PC-3 (cell line): ENCODE measurements at regions not wholly inside any gene's neighbourhood (a gene's known extent, or its start where the extent isn't known, plus 50 kb on each side); places are given as distances from the start of the nearest gene placed in this dataset.
A peak's percentile ranks its signal among the peaks of the same experiment; 100 is the strongest.

ENCODE experiments used
- ATAC-seq: fragments of 200-7000 bp; cut with Tn5 transposase; 2 replicates; pipeline ENCODE4 v1.9.1; 2020; ENCODE audit warnings: mild to moderate bottlenecking, moderate library complexity
- BruUV-seq: library from RNA; stranded (reverse); fragments of 400-500 nt; replicated peaks from 2 replicates; lab custom pipeline; 2021; lab: Mats Ljungman, UMichigan
- CTCF ChIA-PET: fragments of 300-600 bp; sonication (Branson Sonifier 250); formaldehyde crosslinking; loops from one replicate; lab custom pipeline; 2022; ENCODE audit warnings: antibody characterized with exemption; lab: Charles Lee
- POLR2A ChIA-PET: fragments of 300-600 bp; sonication (Branson Sonifier 250); formaldehyde crosslinking; loops from one replicate; lab custom pipeline; 2022; ENCODE audit warnings: antibody characterized with exemption; ENCODE audit not compliant: unreplicated experiment; lab: Charles Lee
- DNase-seq: peaks from one replicate; pipeline ENCODE4 v3.0.0-alpha.2; 2015
- H2AFZ ChIP-seq: fragments of 300-600 bp; sonication (generic); 2 replicates; pipeline ENCODE4 v1.6.0; 2016; ENCODE audit warnings: antibody characterized with exemption, low read length
- H3F3A ChIP-seq: fragments of 300-600 bp; sonication (generic); one replicate; pipeline ENCODE4 v1.6.0; 2017; ENCODE audit warnings: antibody characterized with exemption, low read length, control low read depth, mild to moderate bottlenecking; ENCODE audit not compliant: unreplicated experiment
- H3K27ac ChIP-seq: fragments of 300-600 bp; sonication (generic); 2 replicates; pipeline ENCODE4 v1.5.1; 2016; ENCODE audit warnings: mild to moderate bottlenecking, low read length
- H3K27me3 ChIP-seq: fragments of 300-600 bp; sonication (generic); 2 replicates; pipeline ENCODE4 v1.6.1; 2016; ENCODE audit warnings: low read length, mixed read lengths
- H3K36me3 ChIP-seq: fragments of 300-600 bp; sonication (generic); 2 replicates; pipeline ENCODE4 v1.6.1; 2016; ENCODE audit warnings: low read depth, mixed run types, low read length, mixed read lengths
- H3K4me1 ChIP-seq: fragments of 300-600 bp; sonication (generic); 2 replicates; pipeline ENCODE4 v1.5.1; 2016; ENCODE audit warnings: low read length; ENCODE audit not compliant: insufficient read depth
- H3K4me2 ChIP-seq: fragments of 300-600 bp; sonication (generic); 2 replicates; pipeline ENCODE4 v1.6.0; 2016; ENCODE audit warnings: low read length
- H3K4me3 ChIP-seq: fragments of 300-600 bp; sonication (generic); 2 replicates; pipeline ENCODE4 v1.5.1; 2016; ENCODE audit warnings: mild to moderate bottlenecking, low read length, mixed read lengths
- H3K79me2 ChIP-seq: fragments of 300-600 bp; sonication (generic); 2 replicates; pipeline ENCODE4 v1.6.1; 2017; ENCODE audit warnings: low read length, mixed read lengths
- H3K9ac ChIP-seq: fragments of 300-600 bp; sonication (generic); 2 replicates; pipeline ENCODE4 v1.6.0; 2016; ENCODE audit warnings: mild to moderate bottlenecking, low read length
- H3K9me2 ChIP-seq: fragments of 300-600 bp; sonication (generic); replicated peaks from 2 replicates; pipeline ENCODE4 v1.6.1; 2016; ENCODE audit warnings: mixed run types, low read length, mixed read lengths
- H3K9me3 ChIP-seq: fragments of 300-600 bp; sonication (generic); 2 replicates; pipeline ENCODE4 v1.6.1; 2016; ENCODE audit warnings: low read length, mixed read lengths
- H4K20me1 ChIP-seq: fragments of 300-600 bp; sonication (generic); 2 replicates; pipeline ENCODE4 v1.6.1; 2016; ENCODE audit warnings: low read length, mixed read lengths
- CTCF ChIP-seq: fragments of 300-600 bp; sonication (generic); conservative IDR thresholded peaks from 2 replicates; pipeline ENCODE4 v1.5.1; 2017; ENCODE audit warnings: antibody characterized with exemption, low read depth, mild to moderate bottlenecking, low read length
- EZH2 ChIP-seq: fragments of 300-600 bp; sonication (generic); IDR thresholded peaks from one replicate; pipeline ENCODE4 v1.6.1; 2017; ENCODE audit warnings: antibody characterized with exemption, mild to moderate bottlenecking, low read length; ENCODE audit not compliant: unreplicated experiment
- EZH2phosphoT487 ChIP-seq: fragments of 300-600 bp; sonication (generic); IDR thresholded peaks from 2 replicates; pipeline ENCODE4 v1.6.1; 2018; ENCODE audit warnings: mild to moderate bottlenecking, antibody characterized with exemption, low read length, borderline replicate concordance
- intact Hi-C: fragments of 100-400 bp; cut with micrococcal nuclease; formaldehyde crosslinking; loops from 2 replicates; pipeline ENCODE4 v1.9.0; 2023

GRCh38 chr3:30462721-30463470 is 143.5 kb upstream of the TGFBR2 start:
- no peak overlapping the region for H3K9ac ChIP-seq
- no peaks in the 10 kb centered on the region for H3K79me2 ChIP-seq
- H3K9me3 ChIP-seq, result no peaks in the 10 kb centered on the region
- H3K27me3 ChIP-seq, result no peaks in the 10 kb centered on the region
- POLR2A ChIA-PET, result no interaction called here
- CTCF ChIA-PET, result no interaction called here
- BruUV-seq, result no TSS peak
- 0 out of 2 replicates have a peak overlapping the region, but pooled peaks have one; percentile 1 for H3K4me2 ChIP-seq
- H3K27ac ChIP-seq, result no peak overlapping the region
- no peak overlapping the region for H2AFZ ChIP-seq
- no peaks in the 10 kb centered on the region for H3K9me2 ChIP-seq
- no peaks in the 10 kb centered on the region for H4K20me1 ChIP-seq
- no peaks in the 10 kb centered on the region for H3F3A ChIP-seq
- ATAC-seq (peak; percentile 46), DNase-seq (peak; percentile 48)
- intact Hi-C loops, result no loop called here
- no peak overlapping the region for H3K4me3 ChIP-seq
- peaks cover 23% of the 10 kb centered on the region for H3K4me1 ChIP-seq
- no peaks in the 10 kb centered on the region for H3K36me3 ChIP-seq
- no peak for TF ChIP-seq EZH2phosphoT487
- no peak for TF ChIP-seq CTCF
- TF ChIP-seq EZH2, result no peak

- H3F3A ChIP-seq, result no peaks in the 10 kb centered on the region
- H3K4me2 ChIP-seq, result no peak overlapping the region
- no TSS peak for BruUV-seq
- no peak overlapping the region for H3K4me3 ChIP-seq
- H3K27me3 ChIP-seq, result no peaks in the 10 kb centered on the region
- ChIA-PET CTCF (interaction anchor here (0.6 kb wide), 1 partner anchor 74 kb away, joined by 4 read pairs; no protein-coding TSS in a partner anchor), POLR2A (no interaction called here)
- H3K9ac ChIP-seq, result no peak overlapping the region
- H2AFZ ChIP-seq, result no peak overlapping the region
- no peak for TF ChIP-seq EZH2phosphoT487
- no peak for TF ChIP-seq EZH2
- TF ChIP-seq CTCF, result no peak
- peaks cover 31% of the 10 kb centered on the region for H3K4me1 ChIP-seq
- intact Hi-C loops, result no loop called here
- no peaks in the 10 kb centered on the region for H4K20me1 ChIP-seq
- no peak for DNase-seq
- H3K79me2 ChIP-seq, result no peaks in the 10 kb centered on the region
- H3K9me3 ChIP-seq, result no peaks in the 10 kb centered on the region
- no peak overlapping the region for H3K27ac ChIP-seq
- no peaks in the 10 kb centered on the region for H3K9me2 ChIP-seq
- H3K36me3 ChIP-seq, result no peaks in the 10 kb centered on the region
- ATAC-seq, result no peak
Measured at GRCh38 chr3:30464381-30464780, 142.0 kb upstream of the TGFBR2 start.

- Histone ChIP-seq H3K9me2 (no peaks in the 10 kb centered on the region), H3K27me3 (no peaks in the 10 kb centered on the region), H3K4me1 (peaks cover 31% of the 10 kb centered on the region), H3K36me3 (no peaks in the 10 kb centered on the region), H3K9ac (no peak overlapping the region), H3K4me2 (no peak overlapping the region), H4K20me1 (no peaks in the 10 kb centered on the region), H3K9me3 (no peaks in the 10 kb centered on the region), H3K79me2 (no peaks in the 10 kb centered on the region), H2AFZ (no peak overlapping the region), H3K27ac (no peak overlapping the region), H3K4me3 (no peak overlapping the region), H3F3A (no peaks in the 10 kb centered on the region)
- DNase-seq, result no peak
- intact Hi-C loops, result loop anchor here (5.0 kb wide), 3 partner anchors 52 to 142 kb away; partner anchors contain the start of gene TGFBR2
- POLR2A ChIA-PET, result no interaction called here
- ATAC-seq, result no peak
- CTCF ChIA-PET, result no interaction called here
- TF ChIP-seq CTCF (no peak), EZH2phosphoT487 (no peak), EZH2 (no peak)
- no TSS peak for BruUV-seq
Measured at GRCh38 chr3:30465454-30465853, 140.9 kb upstream of the TGFBR2 start.
